ENCODE measurements at regions not wholly inside any gene's neighbourhood (a gene's known extent, or its start where the extent isn't known, plus 50 kb on each side); places are given as distances from the start of the nearest gene placed in this dataset.

GRCh38 chr3:7950890-7951289, 550.7 kb upstream of the LMCD1 start:
- TF ChIP-seq CTCF (IDR thresholded peaks at IDR 0.05; ENCODE audit: extremely low read depth in 1 of 2, insufficient read depth in 1 of 2, low read depth in 1 of 2, low read length in 2 of 2) (no peak), JUN (IDR thresholded peaks at IDR 0.05; ENCODE audit: borderline replicate concordance, insufficient read depth, insufficient read length, low read depth) (no peak), GATA2 (IDR thresholded peaks at IDR 0.05; ENCODE audit: insufficient read depth, insufficient read length, low read depth, low read length) (no peak), EZH2 (IDR thresholded peaks at IDR 0.05; ENCODE audit: borderline replicate concordance, low read depth, low read length, severe bottlenecking) (no peak)

Measured in endothelial cell of umbilical vein (primary cell).